ENCODE measurements at regions not wholly inside any gene's neighbourhood (a gene's known extent, or its start where the extent isn't known, plus 50 kb on each side); places are given as distances from the start of the nearest gene placed in this dataset.
"Not testable (repeated sequence)": the region's sequence is repeated elsewhere in the genome, so short reads cannot be mapped to it uniquely, and the experiment has no call there.

DNA sequence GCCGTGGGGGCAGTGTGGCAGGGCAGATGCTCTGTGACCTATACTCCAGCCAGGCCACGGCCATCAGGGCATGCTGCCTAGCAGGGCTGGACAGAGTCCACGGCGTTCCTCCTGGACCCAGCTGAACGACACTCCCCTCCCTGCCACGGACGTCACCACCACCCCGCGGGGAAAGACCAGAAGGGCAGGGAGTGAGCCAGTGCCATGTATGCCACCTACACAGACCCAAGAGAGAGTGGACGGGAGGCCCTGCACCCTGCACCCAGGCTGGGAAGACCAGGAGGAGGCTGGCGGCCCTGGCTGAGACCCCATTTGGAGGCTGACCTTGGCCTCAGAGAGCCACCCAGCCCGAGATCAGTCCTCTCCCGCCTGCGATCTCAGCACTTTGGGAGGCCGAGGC is 101.9 kb downstream of the FAM53A start:
- Histone ChIP-seq H3K4me3 (replicated peaks in 1 of 3; ENCODE audit: insufficient read depth in 1 of 3, low read depth in 1 of 3, low read length in 3 of 3) (no peak overlapping the region), H3K9me1 (replicated peaks; ENCODE audit: control insufficient read depth, extremely low read depth, insufficient read depth, low read length) (no peaks in the 10 kb centered on the region), H4K20me1 (replicated peaks; ENCODE audit: control insufficient read depth, extremely low read depth, insufficient read depth, low read length) (no peaks in the 10 kb centered on the region), H3K36me3 (ENCODE audit: control insufficient read depth in 2 of 2, extremely low read depth in 1 of 2, insufficient read depth in 2 of 2, low read length in 2 of 2) (no peaks in the 10 kb centered on the region), H3K9me3 (replicated peaks; ENCODE audit: control insufficient read depth, insufficient read depth, low read length) (no peaks in the 10 kb centered on the region), H3K9ac (replicated peaks; ENCODE audit: extremely low read depth, insufficient read depth, low read length) (no peak overlapping the region), H3K27me3 (ENCODE audit: control insufficient read depth in 2 of 2, insufficient read depth in 2 of 2, low read length in 2 of 2) (peaks cover 7% of the 10 kb centered on the region in 2 experiments), H3K79me2 (ENCODE audit: control insufficient read depth, insufficient read depth, low read length) (no peaks in the 10 kb centered on the region), H3K4me2 (ENCODE audit: insufficient read depth, low read length) (no peak overlapping the region), H3K4me1 (ENCODE audit: control insufficient read depth, extremely low read depth, insufficient read depth, low read length) (peaks cover 5% of the 10 kb centered on the region), H2AFZ (ENCODE audit: low read depth, low read length) (no peak overlapping the region), H3K27ac (ENCODE audit: insufficient read depth, low read depth, low read length) (no peak overlapping the region)
- dilution Hi-C loops (cut with MboI; ENCODE audit: extremely low pct_ligation_motif_present, low sequenced_read_pairs) (no loop called here), intact Hi-C loops (cut with micrococcal nuclease) (no loop called here)
- POLR2A ChIA-PET = no interaction called here
- TF ChIP-seq POLR2A (IDR thresholded peaks at IDR 0.05; ENCODE audit: low read depth, low read length) (no peak), JUN (IDR thresholded peaks at IDR 0.05; ENCODE audit: borderline replicate concordance, insufficient read depth, insufficient read length, low read depth) (no peak), POLR2AphosphoS5 (IDR thresholded peaks at IDR 0.05; ENCODE audit: insufficient read depth, low read depth, low read length) (no peak), MYC (IDR thresholded peaks at IDR 0.05; ENCODE audit: low read depth, low read length) (no peak), EZH2 (IDR thresholded peaks at IDR 0.05; ENCODE audit: borderline replicate concordance, low read depth, low read length, severe bottlenecking) (no peak), CTCF (IDR thresholded peaks at IDR 0.05; ENCODE audit: extremely low read depth in 1 of 2, insufficient read depth in 1 of 2, low read depth in 1 of 2, low read length in 2 of 2) (no peak), FOS (IDR thresholded peaks at IDR 0.05; ENCODE audit: borderline replicate concordance, insufficient read depth, low read length) (no peak), GATA2 (IDR thresholded peaks at IDR 0.05; ENCODE audit: insufficient read depth, insufficient read length, low read depth, low read length) (no peak), MAX (IDR thresholded peaks at IDR 0.05; ENCODE audit: insufficient read depth, insufficient read length) (no peak)
- FAIRE-seq = no peak
- BruUV-seq (replicated peaks) = no TSS peak
- DNase-seq (ENCODE audit: low read depth, low spot score) = no peak
- CTCF ChIA-PET = interaction anchor here (0.7 to 1.4 kb wide), 2 partner anchors 32 to 227 kb away, joined by 3 read pairs; no protein-coding TSS in a partner anchor

GRCh38 chr4:1581164-1581894 is 102.8 kb downstream of the FAM53A start:
- POLR2A ChIA-PET; H3K9me1 ChIP-seq (replicated peaks; ENCODE audit: control insufficient read depth, extremely low read depth, insufficient read depth, low read length); H3K9me3 ChIP-seq (replicated peaks; ENCODE audit: control insufficient read depth, insufficient read depth, low read length); H2AFZ ChIP-seq (ENCODE audit: low read depth, low read length); intact Hi-C loops (cut with micrococcal nuclease); H3K27ac ChIP-seq (ENCODE audit: insufficient read depth, low read depth, low read length); H3K4me1 ChIP-seq (ENCODE audit: control insufficient read depth, extremely low read depth, insufficient read depth, low read length); H3K4me2 ChIP-seq (ENCODE audit: insufficient read depth, low read length); H3K36me3 ChIP-seq (ENCODE audit: control insufficient read depth in 2 of 2, extremely low read depth in 1 of 2, insufficient read depth in 2 of 2, low read length in 2 of 2); H4K20me1 ChIP-seq (replicated peaks; ENCODE audit: control insufficient read depth, extremely low read depth, insufficient read depth, low read length); H3K9ac ChIP-seq (replicated peaks; ENCODE audit: extremely low read depth, insufficient read depth, low read length); H3K4me3 ChIP-seq (replicated peaks in 1 of 3; ENCODE audit: insufficient read depth in 1 of 3, low read depth in 1 of 3, low read length in 3 of 3); BruUV-seq (replicated peaks); dilution Hi-C loops (cut with MboI; ENCODE audit: extremely low pct_ligation_motif_present, low sequenced_read_pairs); H3K79me2 ChIP-seq (ENCODE audit: control insufficient read depth, insufficient read depth, low read length): not testable (repeated sequence)
- DNase-seq (ENCODE audit: low read depth, low spot score) = peak; percentile 64
- H3K27me3 ChIP-seq (ENCODE audit: control insufficient read depth in 2 of 2, insufficient read depth in 2 of 2, low read length in 2 of 2) = peaks cover 11% of the 10 kb centered on the region in 2 experiments
- FAIRE-seq = peak; percentile 76
- CTCF ChIA-PET = interaction anchor here (1.4 to 1.5 kb wide), 2 partner anchors 32 to 226 kb away, joined by 3 to 4 read pairs; no protein-coding TSS in a partner anchor

GRCh38 chr4:1580692-1581012 is 103.5 kb downstream of the FAM53A start:
- DNase-seq (ENCODE audit: low read depth, low spot score); H3K79me2 ChIP-seq (ENCODE audit: control insufficient read depth, insufficient read depth, low read length); H4K20me1 ChIP-seq (replicated peaks; ENCODE audit: control insufficient read depth, extremely low read depth, insufficient read depth, low read length); H3K9me1 ChIP-seq (replicated peaks; ENCODE audit: control insufficient read depth, extremely low read depth, insufficient read depth, low read length); intact Hi-C loops (cut with micrococcal nuclease); H2AFZ ChIP-seq (ENCODE audit: low read depth, low read length); H3K36me3 ChIP-seq (ENCODE audit: control insufficient read depth in 2 of 2, extremely low read depth in 1 of 2, insufficient read depth in 2 of 2, low read length in 2 of 2); H3K4me3 ChIP-seq (replicated peaks in 1 of 3; ENCODE audit: insufficient read depth in 1 of 3, low read depth in 1 of 3, low read length in 3 of 3); dilution Hi-C loops (cut with MboI; ENCODE audit: extremely low pct_ligation_motif_present, low sequenced_read_pairs); FAIRE-seq; H3K27ac ChIP-seq (ENCODE audit: insufficient read depth, low read depth, low read length); H3K9me3 ChIP-seq (replicated peaks; ENCODE audit: control insufficient read depth, insufficient read depth, low read length); H3K4me2 ChIP-seq (ENCODE audit: insufficient read depth, low read length); POLR2A ChIA-PET; BruUV-seq (replicated peaks); H3K4me1 ChIP-seq (ENCODE audit: control insufficient read depth, extremely low read depth, insufficient read depth, low read length); H3K9ac ChIP-seq (replicated peaks; ENCODE audit: extremely low read depth, insufficient read depth, low read length): not testable (repeated sequence)
- CTCF ChIA-PET = interaction anchor here (1.4 to 1.5 kb wide), 3 partner anchors 8 to 225 kb away, joined by 4 read pairs; no protein-coding TSS in a partner anchor
- peaks cover 11% of the 10 kb centered on the region in 2 experiments for H3K27me3 ChIP-seq (ENCODE audit: control insufficient read depth in 2 of 2, insufficient read depth in 2 of 2, low read length in 2 of 2)

Data from endothelial cell of umbilical vein (primary cell).